HFF-Myc (cell line): ENCODE measurements at regions not wholly inside any gene's neighbourhood (a gene's known extent, or its start where the extent isn't known, plus 50 kb on each side); places are given as distances from the start of the nearest gene placed in this dataset.

ENCODE experiments used
- DNase-seq: peaks from one replicate; pipeline ENCODE4 v3.0.0-alpha.2; 2011; ENCODE audit warnings: low read depth; ENCODE audit errors: extremely low read depth
- H3K4me3 ChIP-seq: replicated peaks from 2 replicates; pipeline ENCODE4 v1.5.1; 2011; ENCODE audit warnings: low read depth, mild to moderate bottlenecking, control low read depth, low read length
- CTCF ChIP-seq: IDR thresholded peaks from 2 replicates; pipeline ENCODE4 v1.5.1; 2012; ENCODE audit warnings: mild to moderate bottlenecking, low read depth, low read length, control low read depth; ENCODE audit errors: missing control alignments

GRCh38 chr11:97948793-97949192, 1072.0 kb upstream of the CNTN5 start:
- no peak overlapping the region for H3K4me3 ChIP-seq
- DNase-seq = no peak
- no peak for TF ChIP-seq CTCF

- DNase-seq = no peak
- no peak for TF ChIP-seq CTCF
- no peak overlapping the region for H3K4me3 ChIP-seq
Observed at GRCh38 chr11:97955595-97955994, 1065.2 kb upstream of the CNTN5 start.

GRCh38 chr11:97956904-97957303, 1063.8 kb upstream of the CNTN5 start:
- no peak for DNase-seq
- no peak overlapping the region for H3K4me3 ChIP-seq
- no peak for TF ChIP-seq CTCF

- no peak for TF ChIP-seq CTCF
- no peak overlapping the region for H3K4me3 ChIP-seq
- no peak for DNase-seq
Observed at GRCh38 chr11:97961431-97961830, 1059.3 kb upstream of the CNTN5 start.

GRCh38 chr11:97962758-97963157, 1058.0 kb upstream of the CNTN5 start:
- H3K4me3 ChIP-seq = no peak overlapping the region
- TF ChIP-seq CTCF = no peak
- no peak for DNase-seq

GRCh38 chr11:97963528-97964331, 1057.0 kb upstream of the CNTN5 start:
- no peak for DNase-seq
- no peak for TF ChIP-seq CTCF
- H3K4me3 ChIP-seq = no peak overlapping the region
